ENCODE measurements at regions not wholly inside any gene's neighbourhood (a gene's known extent, or its start where the extent isn't known, plus 50 kb on each side); places are given as distances from the start of the nearest gene placed in this dataset.
A peak's percentile ranks its signal among the peaks of the same experiment; 100 is the strongest.

GRCh38 chr3:193087336-193087735, 153.7 kb upstream of the PLAAT1 start:
- no peak overlapping the region for H3K27ac ChIP-seq (ENCODE audit: extremely low read depth, low read depth, low read length)
- H3K4me1 ChIP-seq (ENCODE audit: control insufficient read depth, insufficient read depth, low read length) = no peaks in the 10 kb centered on the region
- no peak overlapping the region for H3K4me3 ChIP-seq (ENCODE audit: low read depth, low read length)
- ChIA-PET POLR2A (no interaction called here), CTCF (interaction anchor here (0.7 kb wide), 2 partner anchors 130 to 389 kb away, joined by 3 to 4 read pairs; no protein-coding TSS in a partner anchor)
- no peaks in the 10 kb centered on the region for H3K36me3 ChIP-seq (ENCODE audit: control insufficient read depth in 2 of 2, insufficient read depth in 1 of 2, low read length in 2 of 2)
- H3K9me3 ChIP-seq (ENCODE audit: control insufficient read depth, insufficient read depth, low read depth, low read length) = no peaks in the 10 kb centered on the region
- TF ChIP-seq ZBTB26 (tag by site-specific recombination; optimal IDR thresholded peaks at IDR 0.05) = no peak
- TF ChIP-seq BCL6B (tag by site-specific recombination; IDR thresholded peaks at IDR 0.05) = no peak
- no peak for TF ChIP-seq KLF17 (tag by site-specific recombination; IDR thresholded peaks at IDR 0.05)
- no peak for TF ChIP-seq INSM2 (tag by site-specific recombination; IDR thresholded peaks at IDR 0.05)
- TF ChIP-seq ZBTB8A (tag by site-specific recombination; IDR thresholded peaks at IDR 0.05) = no peak
- TF ChIP-seq ZBTB21 (tag by site-specific recombination; IDR thresholded peaks at IDR 0.05) = no peak
- no peak for TF ChIP-seq ZBTB17 (tag by site-specific recombination; IDR thresholded peaks at IDR 0.05)
- no peak for TF ChIP-seq OSR2 (tag by site-specific recombination; IDR thresholded peaks at IDR 0.05)
- TF ChIP-seq ZBTB7A (tag by site-specific recombination; IDR thresholded peaks at IDR 0.05; ENCODE audit: low read depth) = no peak
- no peak for TF ChIP-seq ZNF600 (tag by site-specific recombination; IDR thresholded peaks at IDR 0.05)
- TF ChIP-seq WT1 (tag by site-specific recombination; IDR thresholded peaks at IDR 0.05) = no peak

DNA sequence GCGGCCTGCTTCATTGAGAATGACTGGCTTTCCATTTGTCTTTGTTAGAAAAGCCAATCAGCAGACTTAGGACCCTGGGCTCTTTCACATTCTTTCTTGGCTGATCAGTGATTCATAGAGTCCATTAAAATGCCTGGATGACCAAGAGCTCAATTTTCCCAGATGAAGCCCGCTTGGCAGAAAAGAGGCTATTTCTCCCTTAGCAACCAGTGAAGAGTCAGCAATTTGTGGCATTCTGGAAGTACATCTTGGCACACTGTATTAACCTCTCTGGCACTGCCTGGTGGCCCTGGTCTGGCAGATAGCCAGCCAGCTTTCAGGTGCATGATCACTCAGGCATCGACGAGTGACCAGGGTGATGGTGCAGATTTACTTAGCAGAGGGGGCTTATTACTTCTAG, 145.7 kb upstream of the PLAAT1 start:
- ChIA-PET POLR2A (no interaction called here), CTCF (no interaction called here)
- no peaks in the 10 kb centered on the region for H3K36me3 ChIP-seq (ENCODE audit: control insufficient read depth in 2 of 2, insufficient read depth in 1 of 2, low read length in 2 of 2)
- no peaks in the 10 kb centered on the region for H3K9me3 ChIP-seq (ENCODE audit: control insufficient read depth, insufficient read depth, low read depth, low read length)
- no peak overlapping the region for H3K27ac ChIP-seq (ENCODE audit: extremely low read depth, low read depth, low read length)
- H3K4me1 ChIP-seq (ENCODE audit: control insufficient read depth, insufficient read depth, low read length) = no peaks in the 10 kb centered on the region
- H3K4me3 ChIP-seq (ENCODE audit: low read depth, low read length) = no peak overlapping the region
- TF ChIP-seq BCL6B (tag by site-specific recombination; IDR thresholded peaks at IDR 0.05) (no peak), CTCF (tag by site-specific recombination; IDR thresholded peaks at IDR 0.05) (no peak), ZNF776 (tag by site-specific recombination; IDR thresholded peaks at IDR 0.05; ENCODE audit: borderline replicate concordance) (no peak), ZNF10 (tag by site-specific recombination; IDR thresholded peaks at IDR 0.05) (no peak), ZBTB17 (tag by site-specific recombination; IDR thresholded peaks at IDR 0.05) (0 out of 2 replicates have a peak, but pooled peaks have one; percentile 31), ZNF174 (tag by site-specific recombination; IDR thresholded peaks at IDR 0.05) (no peak), GLIS2 (tag by site-specific recombination; IDR thresholded peaks at IDR 0.05) (no peak), ZNF433 (tag by site-specific recombination; IDR thresholded peaks at IDR 0.05; ENCODE audit: low read depth) (no peak), ZSCAN16 (tag by site-specific recombination; IDR thresholded peaks at IDR 0.05) (no peak)
